Astrocyte of the spinal cord (primary cell): ENCODE measurements at regions not wholly inside any gene's neighbourhood (a gene's known extent, or its start where the extent isn't known, plus 50 kb on each side); places are given as distances from the start of the nearest gene placed in this dataset.
A peak's percentile ranks its signal among the peaks of the same experiment; 100 is the strongest.

Source experiments
- DNase-seq: peaks from one replicate; pipeline ENCODE4 v3.0.0; 2011; ENCODE audit warnings: low read depth, low spot score
- H3K4me3 ChIP-seq: 2 replicates; pipeline ENCODE4 v1.5.1; 2011; ENCODE audit warnings: low read depth, mild to moderate bottlenecking, low read length, moderate library complexity
- CTCF ChIP-seq: IDR thresholded peaks from 2 replicates; pipeline ENCODE4 v1.5.1; 2012; ENCODE audit warnings: low read depth, mild to moderate bottlenecking, low read length, inconsistent platforms
- in situ Hi-C: cut with HindIII; loops from 2 replicates; pipeline ENCODE4 v1.10.0; 2017; ENCODE audit warnings: low sequenced_read_pairs

- TF ChIP-seq CTCF: no peak
- in situ Hi-C loops: no loop called here
- no peak overlapping the region for H3K4me3 ChIP-seq
- DNase-seq: no peak
These were observed 143.1 kb downstream of the C16orf95 start for GRCh38 chr16:87174061-87174460.

- no peak for DNase-seq
- in situ Hi-C loops: no loop called here
- no peak overlapping the region for H3K4me3 ChIP-seq
- no peak for TF ChIP-seq CTCF
These were observed 140.5 kb downstream of the C16orf95 start for GRCh38 chr16:87176735-87177134.

- DNase-seq: no peak
- in situ Hi-C loops: no loop called here
- no peak overlapping the region for H3K4me3 ChIP-seq
- TF ChIP-seq CTCF: no peak
These were observed 139.5 kb downstream of the C16orf95 start for GRCh38 chr16:87177673-87178072.

- in situ Hi-C loops: no loop called here
- no peak for TF ChIP-seq CTCF
- no peak for DNase-seq
- no peak overlapping the region for H3K4me3 ChIP-seq
These were observed 138.9 kb downstream of the C16orf95 start for GRCh38 chr16:87178177-87178863.

- DNase-seq: peak; percentile 54
- in situ Hi-C loops: no loop called here
- H3K4me3 ChIP-seq: no peak overlapping the region
- no peak for TF ChIP-seq CTCF
These were observed 138.2 kb downstream of the C16orf95 start for GRCh38 chr16:87178977-87179376.

- in situ Hi-C loops: no loop called here
- H3K4me3 ChIP-seq: no peak overlapping the region
- DNase-seq: no peak
- no peak for TF ChIP-seq CTCF
These were observed 137.1 kb downstream of the C16orf95 start for GRCh38 chr16:87180069-87180468.
